HEK293T (cell line): ENCODE measurements at regions not wholly inside any gene's neighbourhood (a gene's known extent, or its start where the extent isn't known, plus 50 kb on each side); places are given as distances from the start of the nearest gene placed in this dataset.

ENCODE experiments used
- BHLHE40 ChIP-seq: fragments of 450-650 bp; IDR thresholded peaks from 2 replicates; pipeline ENCODE4 v1.6.1; 2016; ENCODE audit warnings: mild to moderate bottlenecking, moderate library complexity, borderline replicate concordance
- SUZ12 ChIP-seq: fragments of 450-650 bp; IDR thresholded peaks from 2 replicates; pipeline ENCODE4 v1.6.1; 2016; ENCODE audit warnings: mild to moderate bottlenecking
- TARDBP ChIP-seq: fragments of 450-650 bp; IDR thresholded peaks from 2 replicates; pipeline ENCODE4 v1.6.1; 2016

GRCh38 chr1:201662646-201663045 is 123.7 kb downstream of the NAV1 start:
- TF ChIP-seq BHLHE40: no peak
- no peak for TF ChIP-seq SUZ12
- no peak for TF ChIP-seq TARDBP
